DND-41 (cell line): ENCODE measurements at regions not wholly inside any gene's neighbourhood (a gene's known extent, or its start where the extent isn't known, plus 50 kb on each side); places are given as distances from the start of the nearest gene placed in this dataset.

Experiments used
- ATAC-seq: fragments of 200-7000 bp; cut with Tn5 transposase; 3 replicates; pipeline ENCODE4 v1.9.1; 2021; ENCODE audit warnings: low read depth; ENCODE audit not compliant: insufficient read depth
- DNase-seq: peaks from one replicate; pipeline ENCODE4 v3.0.0-alpha.2; 2020
- H2AFZ ChIP-seq: 2 replicates; pipeline ENCODE4 v1.6.0; 2012; ENCODE audit warnings: low read depth, low read length
- H3K27ac ChIP-seq: 2 replicates; pipeline ENCODE4 v1.5.1; 2012; ENCODE audit warnings: low read length, inconsistent platforms
- H3K27me3 ChIP-seq: fragments of 200-600 bp; sonication (generic); 2 replicates; pipeline ENCODE4 v1.6.0; 2012; ENCODE audit warnings: low read length, mild to moderate bottlenecking, inconsistent platforms; ENCODE audit not compliant: insufficient read depth, poor library complexity
- H3K36me3 ChIP-seq: 2 replicates; pipeline ENCODE4 v1.5.1; 2012; ENCODE audit warnings: low read length, inconsistent platforms; ENCODE audit not compliant: insufficient read depth
- H3K4me1 ChIP-seq: 2 replicates; pipeline ENCODE4 v1.5.1; 2012; ENCODE audit warnings: mild to moderate bottlenecking, low read length; ENCODE audit not compliant: insufficient read depth
- H3K4me2 ChIP-seq: 2 replicates; pipeline ENCODE4 v1.6.0; 2012; ENCODE audit warnings: mild to moderate bottlenecking, moderate library complexity, low read length, inconsistent platforms; ENCODE audit not compliant: insufficient read depth
- H3K4me3 ChIP-seq, 2 experiments: fragments of 200-600 bp in 1 of 2; shearing (Covaris generic) in 1 of 2; 2 replicates each; pipeline ENCODE4 v1.5.1; 2012 to 2016; ENCODE audit warnings: inconsistent platforms in 2 of 2, low read length in 2 of 2, mild to moderate bottlenecking in 2 of 2, low read depth in 1 of 2, moderate library complexity in 1 of 2
- H3K79me2 ChIP-seq: 2 replicates; pipeline ENCODE4 v1.6.0; 2012; ENCODE audit warnings: low read length, inconsistent platforms; ENCODE audit not compliant: insufficient read depth
- H3K9ac ChIP-seq: 2 replicates; pipeline ENCODE4 v1.6.0; 2012; ENCODE audit warnings: low read depth, mild to moderate bottlenecking, inconsistent platforms, low read length, moderate library complexity
- H3K9me3 ChIP-seq: 2 replicates; pipeline ENCODE4 v1.5.1; 2012; ENCODE audit warnings: low read length, moderate library complexity, mild to moderate bottlenecking, inconsistent platforms; ENCODE audit not compliant: insufficient read depth, severe bottlenecking
- H4K20me1 ChIP-seq: 2 replicates; pipeline ENCODE4 v1.6.0; 2012; ENCODE audit warnings: low read length; ENCODE audit not compliant: insufficient read depth
- CTCF ChIP-seq: IDR thresholded peaks from 2 replicates; pipeline ENCODE4 v1.5.1; 2012; ENCODE audit warnings: borderline replicate concordance, low read length, moderate library complexity, mild to moderate bottlenecking; ENCODE audit not compliant: poor library complexity, severe bottlenecking; ENCODE audit errors: extremely low read depth
- EZH2 ChIP-seq: IDR thresholded peaks from 3 replicates; pipeline ENCODE4 v1.6.1; 2012; ENCODE audit warnings: borderline replicate concordance, low read depth, mild to moderate bottlenecking, moderate library complexity, low read length, inconsistent platforms; ENCODE audit not compliant: severe bottlenecking

GRCh38 chr6:105886814-105887544 is 199.2 kb upstream of the PRDM1 start:
- DNase-seq (no peak), ATAC-seq (peak; percentile 25)
- peak overlapping the region; percentile 4; the same call in 1 of the 2 replicates for H3K4me2 ChIP-seq
- peaks cover 4% of the 10 kb centered on the region for H3K9me3 ChIP-seq
- peaks cover 64% of the 10 kb centered on the region for H3K4me1 ChIP-seq
- H3K79me2 ChIP-seq = no peaks in the 10 kb centered on the region
- TF ChIP-seq CTCF = no peak
- no peak for TF ChIP-seq EZH2
- H3K27me3 ChIP-seq = no peaks in the 10 kb centered on the region
- peak overlapping the region; percentile 15 for H3K9ac ChIP-seq
- H4K20me1 ChIP-seq = no peaks in the 10 kb centered on the region
- peak overlapping the region; percentile 64 for H3K27ac ChIP-seq
- H3K4me3 ChIP-seq = no peak overlapping the region
- H3K36me3 ChIP-seq = no peaks in the 10 kb centered on the region
- peak overlapping the region; percentile 28; the same call in 1 of the 2 replicates for H2AFZ ChIP-seq

- Histone ChIP-seq H3K4me2 (no peak overlapping the region), H3K27ac (peak overlapping the region; percentile 46), H3K36me3 (no peaks in the 10 kb centered on the region), H3K4me1 (peaks cover 64% of the 10 kb centered on the region), H3K79me2 (no peaks in the 10 kb centered on the region), H3K27me3 (no peaks in the 10 kb centered on the region), H4K20me1 (no peaks in the 10 kb centered on the region), H2AFZ (no peak overlapping the region), H3K9me3 (peaks cover 4% of the 10 kb centered on the region), H3K4me3 (no peak overlapping the region), H3K9ac (no peak overlapping the region)
- DNase-seq (no peak), ATAC-seq (peak; percentile 35; the same call in 2 of the 3 replicates)
- TF ChIP-seq CTCF (no peak), EZH2 (no peak)
These were observed 199.9 kb upstream of the PRDM1 start for GRCh38 chr6:105886066-105886813.

GRCh38 chr6:105884426-105884825 is 201.7 kb upstream of the PRDM1 start:
- no peaks in the 10 kb centered on the region for H3K79me2 ChIP-seq
- peak overlapping the region; percentile 54 for H2AFZ ChIP-seq
- DNase-seq (no peak), ATAC-seq (no peak)
- peak overlapping the region; percentile 46 for H3K27ac ChIP-seq
- no peak overlapping the region for H3K4me3 ChIP-seq
- peaks cover 64% of the 10 kb centered on the region for H3K4me1 ChIP-seq
- no peak overlapping the region for H3K4me2 ChIP-seq
- H4K20me1 ChIP-seq = no peaks in the 10 kb centered on the region
- H3K27me3 ChIP-seq = no peaks in the 10 kb centered on the region
- no peaks in the 10 kb centered on the region for H3K9me3 ChIP-seq
- no peak overlapping the region for H3K9ac ChIP-seq
- no peak for TF ChIP-seq EZH2
- TF ChIP-seq CTCF = no peak
- no peaks in the 10 kb centered on the region for H3K36me3 ChIP-seq
